Transverse colon (tissue), 4 donors: ENCODE measurements at regions not wholly inside any gene's neighbourhood (a gene's known extent, or its start where the extent isn't known, plus 50 kb on each side); places are given as distances from the start of the nearest gene placed in this dataset.

Experiments
- DNase-seq: peaks from one replicate; pipeline ENCODE4 v3.0.0-alpha.2; 2019
- H3K27ac ChIP-seq, 4 donors: fragments of 200-600 bp; sonication (generic); 2 replicates each; pipeline ENCODE4 v1.5.1; 2016 to 2018; ENCODE audit warnings: inconsistent platforms in 4 of 4
- H3K27me3 ChIP-seq: fragments of 200-600 bp; sonication (generic); 2 replicates; pipeline ENCODE4 v1.5.1; 2017; ENCODE audit warnings: inconsistent platforms
- H3K36me3 ChIP-seq, 4 donors: fragments of 200-600 bp; sonication (generic); 2 replicates each; pipeline ENCODE4 v1.5.1; 2017 to 2019; ENCODE audit warnings: inconsistent platforms in 4 of 4
- H3K4me1 ChIP-seq, 4 donors: fragments of 200-600 bp; sonication (generic); 2 replicates each; pipeline ENCODE4 v1.5.1; 2017 to 2020; ENCODE audit warnings: inconsistent platforms in 4 of 4
- H3K4me3 ChIP-seq, 4 donors: fragments of 200-600 bp; sonication (generic); 1 replicate in 1 of 4; 2 replicates in 3 of 4; pipeline versions ENCODE4 v1.5.1 to v1.6.1; 2017 to 2019; ENCODE audit warnings: inconsistent platforms in 4 of 4
- H3K9me3 ChIP-seq, 2 donors: fragments of 200-600 bp; sonication (generic); 2 replicates each; pipeline ENCODE4 v1.5.1; 2017 to 2019; ENCODE audit warnings: inconsistent platforms in 2 of 2
- CTCF ChIP-seq, 5 experiments: fragments of 200-600 bp in 3 of 5; fragments of 450-650 bp in 2 of 5; sonication (generic) in 3 of 5; IDR thresholded peaks; 1 replicate in 2 of 5; 2 replicates in 3 of 5; pipeline ENCODE4 v1.5.1; 2016 to 2017; ENCODE audit warnings: antibody characterized with exemption in 5 of 5, inconsistent platforms in 3 of 5, mild to moderate bottlenecking in 2 of 5, moderate library complexity in 1 of 5
- EP300 ChIP-seq: sonication (generic); formaldehyde crosslinking; IDR thresholded peaks from one replicate; pipeline ENCODE4 v1.6.1; 2017; ENCODE audit warnings: antibody characterized with exemption, low read depth
- POLR2A ChIP-seq: fragments of 450-650 bp; IDR thresholded peaks from one replicate; pipeline ENCODE4 v1.6.1; 2016; ENCODE audit warnings: antibody characterized with exemption, mild to moderate bottlenecking, moderate library complexity
- POLR2AphosphoS5 ChIP-seq, 3 donors: sonication (generic); formaldehyde crosslinking; IDR thresholded peaks; one replicate each; pipeline ENCODE4 v1.6.1; 2016; ENCODE audit warnings: antibody characterized with exemption in 3 of 3
- WGBS, 2 donors: methylation state at CpG; one replicate each; pipeline ENCODE4 v1.1.5; 2018; ENCODE audit warnings: low coverage in 1 of 2; 5-methylcytosine and 5-hydroxymethylcytosine counted together
- in situ Hi-C, 4 donors: fragments of 200-750 bp; cut with MboI; loops; one replicate each; pipeline versions ENCODE4 v1.15.0 to v1.15.1; 2017; ENCODE audit warnings: low sequenced_read_pairs in 3 of 4, low pct_ligation_motif_present in 1 of 4, low pct_unique_long_range_greater_than_20kb in 1 of 4
- intact Hi-C: fragments of 100-400 bp; cut with DNase I; formaldehyde crosslinking; loops from one replicate; pipeline ENCODE4 v1.15.1; 2023; ENCODE audit warnings: low total_unique reads

GRCh38 chr6:40733770-40734396 lies 146.7 kb upstream of the LRFN2 start:
- no peak overlapping the region for H3K4me3 ChIP-seq
- no peaks in the 10 kb centered on the region for H3K4me1 ChIP-seq
- intact Hi-C loops = no loop called here
- H3K27me3 ChIP-seq = peaks cover 26% of the 10 kb centered on the region
- no peaks in the 10 kb centered on the region for H3K36me3 ChIP-seq
- TF ChIP-seq EP300 (no peak), POLR2A (no peak), POLR2AphosphoS5 (IDR thresholded peaks at IDR 0.05) (no peak), CTCF (IDR thresholded peaks at IDR 0.05) (no peak)
- WGBS, 2 donors = 53 to 56% methylated on average over 4 of the region's 4 CpGs
- H3K9me3 ChIP-seq = no peaks in the 10 kb centered on the region
- H3K27ac ChIP-seq = no peak overlapping the region
- no peak for DNase-seq
- in situ Hi-C loops = no loop called here

GRCh38 chr6:40733290-40733689 lies 146.1 kb upstream of the LRFN2 start:
- intact Hi-C loops (no loop called here), in situ Hi-C loops (no loop called here)
- Histone ChIP-seq H3K9me3 (no peaks in the 10 kb centered on the region), H3K4me3 (no peak overlapping the region), H3K36me3 (no peaks in the 10 kb centered on the region), H3K4me1 (no peaks in the 10 kb centered on the region), H3K27me3 (peaks cover 24% of the 10 kb centered on the region), H3K27ac (no peak overlapping the region)
- TF ChIP-seq CTCF (IDR thresholded peaks at IDR 0.05) (no peak), EP300 (no peak), POLR2A (no peak), POLR2AphosphoS5 (IDR thresholded peaks at IDR 0.05) (no peak)
- DNase-seq = no peak
- 59 to 86% methylated on average over 1 of the region's 1 CpG for WGBS, 2 donors

- WGBS, 2 donors = 68 to 92% methylated on average over 2 to 3 of the region's 3 CpGs
- intact Hi-C loops = no loop called here
- TF ChIP-seq EP300 = no peak
- TF ChIP-seq POLR2AphosphoS5 (IDR thresholded peaks at IDR 0.05) = no peak
- TF ChIP-seq CTCF (IDR thresholded peaks at IDR 0.05) = no peak
- no peak for TF ChIP-seq POLR2A
- Histone ChIP-seq H3K36me3 (no peaks in the 10 kb centered on the region), H3K27ac (no peak overlapping the region), H3K9me3 (no peaks in the 10 kb centered on the region), H3K4me3 (no peak overlapping the region), H3K27me3 (peaks cover 24% of the 10 kb centered on the region), H3K4me1 (no peaks in the 10 kb centered on the region)
- DNase-seq = no peak
- in situ Hi-C loops = no loop called here
Observed at GRCh38 chr6:40732878-40733277, 145.7 kb upstream of the LRFN2 start.

- intact Hi-C loops = no loop called here
Observed at GRCh38 chr6:40728643-40729042, 141.5 kb upstream of the LRFN2 start.

More at GRCh38 chr6:40728643-40729042, 141.5 kb upstream of the LRFN2 start:
- TF ChIP-seq CTCF (IDR thresholded peaks at IDR 0.05) (no peak), POLR2AphosphoS5 (IDR thresholded peaks at IDR 0.05) (no peak), POLR2A (no peak), EP300 (no peak)
- no peak overlapping the region for H3K27ac ChIP-seq
- H3K9me3 ChIP-seq = no peaks in the 10 kb centered on the region
- peaks cover under 1% of the 10 kb centered on the region for H3K27me3 ChIP-seq
- DNase-seq = no peak
- no peak overlapping the region for H3K4me3 ChIP-seq
- H3K4me1 ChIP-seq = no peaks in the 10 kb centered on the region
- in situ Hi-C loops = no loop called here
- no peaks in the 10 kb centered on the region for H3K36me3 ChIP-seq
- 60 to 88% methylated on average over 2 to 3 of the region's 3 CpGs for WGBS, 2 donors
